GM12892 (cell line): ENCODE measurements at regions not wholly inside any gene's neighbourhood (a gene's known extent, or its start where the extent isn't known, plus 50 kb on each side); places are given as distances from the start of the nearest gene placed in this dataset.

Source experiments
- POLR2A ChIP-seq: IDR thresholded peaks from 2 replicates; pipeline ENCODE4 v1.6.1; 2011; ENCODE audit warnings: low read depth, low read length, control low read depth
- TAF1 ChIP-seq: IDR thresholded peaks from 2 replicates; pipeline ENCODE4 v1.6.1; 2011; ENCODE audit warnings: low read depth, mild to moderate bottlenecking, control low read depth, low read length, borderline replicate concordance

DNA sequence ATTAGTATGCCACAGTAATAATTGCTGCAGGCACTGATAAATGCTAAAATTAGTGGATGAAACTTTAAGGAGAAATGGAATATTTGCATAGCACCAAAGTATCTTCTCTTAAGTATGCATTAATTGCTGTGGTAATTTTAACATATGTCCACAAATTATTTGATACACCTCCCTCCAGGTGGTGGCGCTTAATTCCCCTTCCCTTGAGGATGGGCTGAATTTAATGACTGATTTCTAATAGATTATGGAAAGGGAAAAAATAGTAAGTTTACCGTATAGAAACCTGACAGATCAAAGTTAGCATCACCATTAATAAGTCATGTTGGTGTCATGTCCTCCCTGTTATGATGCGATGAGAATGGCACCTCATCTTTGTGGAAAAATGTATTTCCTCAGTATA lies 519.2 kb downstream of the TFEC start:
- no peak for TF ChIP-seq POLR2A
- no peak for TF ChIP-seq TAF1
